ENCODE measurements at regions not wholly inside any gene's neighbourhood (a gene's known extent, or its start where the extent isn't known, plus 50 kb on each side); places are given as distances from the start of the nearest gene placed in this dataset.

DNA sequence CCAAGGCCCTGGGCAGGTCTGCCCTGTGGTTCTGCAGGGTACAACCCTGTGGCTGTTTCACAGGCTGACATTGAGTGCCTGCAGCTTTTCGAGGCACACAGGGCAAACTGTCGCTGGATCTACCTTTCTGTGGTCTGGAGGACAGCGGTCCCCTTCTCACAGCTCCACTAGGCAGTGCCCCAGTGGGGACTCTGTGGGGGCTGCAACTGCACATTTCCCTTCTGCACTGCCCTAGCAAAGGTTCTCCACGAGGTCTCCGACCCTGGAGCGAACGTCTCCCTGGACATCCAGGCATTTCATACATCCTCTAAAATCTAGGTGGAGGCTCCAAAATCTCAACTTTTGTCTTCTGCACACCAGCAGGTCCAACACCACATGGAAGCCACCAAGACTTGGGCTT lies 1645.2 kb upstream of the CDH6 start:
- H3K9me3 ChIP-seq (ENCODE audit: low read length) = no peaks in the 10 kb centered on the region
- H3K4me1 ChIP-seq (ENCODE audit: insufficient read depth, low read length) = no peaks in the 10 kb centered on the region
- H3K4me3 ChIP-seq (ENCODE audit: low read length) = no peak overlapping the region
- H3K36me3 ChIP-seq (ENCODE audit: insufficient read depth, low read length) = no peaks in the 10 kb centered on the region
- H2AFZ ChIP-seq (ENCODE audit: low read depth, low read length) = no peak overlapping the region
- no peaks in the 10 kb centered on the region for H3K27me3 ChIP-seq (ENCODE audit: insufficient read depth, low read length)

GRCh38 chr5:29547236-29547865 lies 1646.1 kb upstream of the CDH6 start:
- no peaks in the 10 kb centered on the region for H3K4me1 ChIP-seq (ENCODE audit: insufficient read depth, low read length)

DNA sequence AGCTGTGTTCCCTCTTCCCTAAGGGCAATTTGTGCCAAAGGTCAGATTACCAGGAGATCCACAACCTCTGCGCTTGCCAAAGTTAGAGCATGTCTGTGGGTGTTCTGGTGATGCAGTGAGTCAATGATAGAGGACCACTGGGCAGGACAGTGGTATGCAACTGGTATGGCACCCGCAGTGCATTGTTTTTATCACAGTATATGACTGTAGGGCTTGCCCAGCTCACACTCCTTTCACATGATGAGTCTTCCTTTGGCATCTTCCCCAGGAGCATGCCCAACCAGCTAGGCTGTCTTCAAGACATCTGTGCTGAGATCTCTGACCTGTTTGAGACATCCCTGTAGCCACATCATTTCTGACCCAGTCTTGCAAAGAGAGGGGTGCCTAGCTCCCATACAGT lies 1650.0 kb upstream of the CDH6 start:
- H2AFZ ChIP-seq (ENCODE audit: low read depth, low read length) = no peak overlapping the region
- no peaks in the 10 kb centered on the region for H3K4me1 ChIP-seq (ENCODE audit: insufficient read depth, low read length)
- no peak overlapping the region for H3K4me3 ChIP-seq (ENCODE audit: low read length)
- no peaks in the 10 kb centered on the region for H3K9me3 ChIP-seq (ENCODE audit: low read length)
- H3K36me3 ChIP-seq (ENCODE audit: insufficient read depth, low read length) = no peaks in the 10 kb centered on the region
- H3K27me3 ChIP-seq (ENCODE audit: insufficient read depth, low read length) = no peaks in the 10 kb centered on the region

More at GRCh38 chr5:29547236-29547865, 1646.1 kb upstream of the CDH6 start:
- Histone ChIP-seq H3K9me3 (ENCODE audit: low read length) (no peaks in the 10 kb centered on the region), H3K4me3 (ENCODE audit: low read length) (no peak overlapping the region), H3K36me3 (ENCODE audit: insufficient read depth, low read length) (no peaks in the 10 kb centered on the region), H2AFZ (ENCODE audit: low read depth, low read length) (no peak overlapping the region), H3K27me3 (ENCODE audit: insufficient read depth, low read length) (no peaks in the 10 kb centered on the region)

GRCh38 chr5:29524227-29524626 lies 1669.3 kb upstream of the CDH6 start:
- H2AFZ ChIP-seq (ENCODE audit: low read depth, low read length) = no peak overlapping the region
- no peak overlapping the region for H3K4me3 ChIP-seq (ENCODE audit: low read length)
- H3K36me3 ChIP-seq (ENCODE audit: insufficient read depth, low read length) = no peaks in the 10 kb centered on the region
- no peaks in the 10 kb centered on the region for H3K27me3 ChIP-seq (ENCODE audit: insufficient read depth, low read length)
- H3K4me1 ChIP-seq (ENCODE audit: insufficient read depth, low read length) = no peaks in the 10 kb centered on the region
- no peaks in the 10 kb centered on the region for H3K9me3 ChIP-seq (ENCODE audit: low read length)

DNA sequence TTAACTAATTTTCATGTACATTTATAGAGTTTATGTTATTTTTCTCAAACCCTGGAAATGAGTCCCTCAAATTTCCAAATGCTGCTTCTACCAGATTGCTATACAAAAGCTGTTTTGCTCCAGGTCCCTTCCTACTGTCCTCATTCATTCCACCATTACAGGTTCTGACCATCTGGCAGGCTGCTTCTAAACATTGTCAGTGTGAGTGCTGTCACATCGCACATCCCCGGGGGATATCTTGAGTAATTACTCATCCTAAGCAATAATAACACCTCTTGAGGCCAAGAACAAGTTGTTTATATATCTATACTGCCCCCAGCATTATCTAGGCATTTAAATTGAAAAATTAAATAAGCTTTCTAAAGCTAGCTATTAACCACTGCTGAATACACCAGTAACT lies 1675.3 kb upstream of the CDH6 start:
- Histone ChIP-seq H3K4me1 (ENCODE audit: insufficient read depth, low read length) (no peaks in the 10 kb centered on the region), H3K9me3 (ENCODE audit: low read length) (no peaks in the 10 kb centered on the region), H2AFZ (ENCODE audit: low read depth, low read length) (no peak overlapping the region), H3K27me3 (ENCODE audit: insufficient read depth, low read length) (no peaks in the 10 kb centered on the region), H3K4me3 (ENCODE audit: low read length) (no peak overlapping the region), H3K36me3 (ENCODE audit: insufficient read depth, low read length) (no peaks in the 10 kb centered on the region)

GRCh38 chr5:29516224-29516623 lies 1677.3 kb upstream of the CDH6 start:
- Histone ChIP-seq H3K9me3 (ENCODE audit: low read length) (no peaks in the 10 kb centered on the region), H3K4me1 (ENCODE audit: insufficient read depth, low read length) (no peaks in the 10 kb centered on the region), H3K36me3 (ENCODE audit: insufficient read depth, low read length) (no peaks in the 10 kb centered on the region), H3K27me3 (ENCODE audit: insufficient read depth, low read length) (no peaks in the 10 kb centered on the region), H3K4me3 (ENCODE audit: low read length) (no peak overlapping the region), H2AFZ (ENCODE audit: low read depth, low read length) (no peak overlapping the region)

DNA sequence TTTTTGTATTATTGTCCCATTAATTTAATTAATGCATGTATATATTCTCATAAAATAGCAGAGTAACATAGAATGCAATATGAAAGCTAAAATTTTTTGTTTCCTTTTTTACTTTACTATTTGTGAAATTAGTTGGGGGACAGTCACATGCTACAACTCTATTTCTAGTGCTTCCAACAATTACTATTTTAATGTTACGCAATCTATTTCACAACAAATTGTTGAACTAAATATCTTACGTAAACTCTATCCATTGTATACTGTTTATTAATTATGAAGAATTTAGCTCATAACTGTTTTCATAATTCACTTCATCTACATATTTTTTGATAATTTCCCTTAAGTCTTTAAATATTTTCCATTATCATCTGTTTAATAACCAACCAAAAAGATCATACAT lies 1685.4 kb upstream of the CDH6 start:
- Histone ChIP-seq H3K9me3 (ENCODE audit: low read length) (no peaks in the 10 kb centered on the region), H3K4me1 (ENCODE audit: insufficient read depth, low read length) (no peaks in the 10 kb centered on the region), H3K27me3 (ENCODE audit: insufficient read depth, low read length) (no peaks in the 10 kb centered on the region), H2AFZ (ENCODE audit: low read depth, low read length) (no peak overlapping the region), H3K4me3 (ENCODE audit: low read length) (no peak overlapping the region), H3K36me3 (ENCODE audit: insufficient read depth, low read length) (no peaks in the 10 kb centered on the region)

- no peaks in the 10 kb centered on the region for H3K4me1 ChIP-seq (ENCODE audit: insufficient read depth, low read length)
- no peak overlapping the region for H3K4me3 ChIP-seq (ENCODE audit: low read length)
- H2AFZ ChIP-seq (ENCODE audit: low read depth, low read length) = no peak overlapping the region
- H3K9me3 ChIP-seq (ENCODE audit: low read length) = no peaks in the 10 kb centered on the region
- no peaks in the 10 kb centered on the region for H3K36me3 ChIP-seq (ENCODE audit: insufficient read depth, low read length)
- no peaks in the 10 kb centered on the region for H3K27me3 ChIP-seq (ENCODE audit: insufficient read depth, low read length)
Measured at GRCh38 chr5:29504411-29504810, 1689.1 kb upstream of the CDH6 start.

GRCh38 chr5:29498860-29499259 lies 1694.6 kb upstream of the CDH6 start:
- H3K27me3 ChIP-seq (ENCODE audit: insufficient read depth, low read length) = no peaks in the 10 kb centered on the region
- no peak overlapping the region for H3K4me3 ChIP-seq (ENCODE audit: low read length)
- H3K36me3 ChIP-seq (ENCODE audit: insufficient read depth, low read length) = no peaks in the 10 kb centered on the region
- no peaks in the 10 kb centered on the region for H3K4me1 ChIP-seq (ENCODE audit: insufficient read depth, low read length)
- H2AFZ ChIP-seq (ENCODE audit: low read depth, low read length) = no peak overlapping the region
- H3K9me3 ChIP-seq (ENCODE audit: low read length) = no peaks in the 10 kb centered on the region

- H2AFZ ChIP-seq (ENCODE audit: low read depth, low read length) = no peak overlapping the region
- H3K36me3 ChIP-seq (ENCODE audit: insufficient read depth, low read length) = no peaks in the 10 kb centered on the region
- no peaks in the 10 kb centered on the region for H3K4me1 ChIP-seq (ENCODE audit: insufficient read depth, low read length)
- H3K9me3 ChIP-seq (ENCODE audit: low read length) = no peaks in the 10 kb centered on the region
- H3K4me3 ChIP-seq (ENCODE audit: low read length) = no peak overlapping the region
- H3K27me3 ChIP-seq (ENCODE audit: insufficient read depth, low read length) = no peaks in the 10 kb centered on the region
Measured at GRCh38 chr5:29498412-29498811, 1695.1 kb upstream of the CDH6 start.

DNA sequence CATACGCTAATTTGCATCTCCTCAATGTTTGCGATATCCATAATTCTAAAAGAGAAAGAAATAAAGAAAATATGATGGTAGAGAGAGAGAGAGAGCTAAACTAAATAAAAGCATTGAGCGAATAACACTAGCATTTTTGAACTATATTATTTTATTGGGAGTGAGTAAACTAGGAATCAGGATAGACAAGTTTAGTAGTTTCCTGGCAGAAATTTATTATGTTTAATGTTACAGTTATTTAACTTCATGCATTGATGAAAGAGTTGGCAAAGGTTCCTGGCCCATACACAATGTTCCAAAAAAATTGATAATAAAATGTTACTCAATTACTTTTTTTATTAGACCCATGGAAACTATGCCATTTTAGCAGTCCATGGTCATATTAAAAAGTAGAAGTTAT lies 1708.2 kb upstream of the CDH6 start:
- H3K36me3 ChIP-seq (ENCODE audit: insufficient read depth, low read length) = no peaks in the 10 kb centered on the region
- H3K4me3 ChIP-seq (ENCODE audit: low read length) = no peak overlapping the region
- no peaks in the 10 kb centered on the region for H3K9me3 ChIP-seq (ENCODE audit: low read length)
- H3K27me3 ChIP-seq (ENCODE audit: insufficient read depth, low read length) = no peaks in the 10 kb centered on the region
- H3K4me1 ChIP-seq (ENCODE audit: insufficient read depth, low read length) = no peaks in the 10 kb centered on the region
- H2AFZ ChIP-seq (ENCODE audit: low read depth, low read length) = no peak overlapping the region

DNA sequence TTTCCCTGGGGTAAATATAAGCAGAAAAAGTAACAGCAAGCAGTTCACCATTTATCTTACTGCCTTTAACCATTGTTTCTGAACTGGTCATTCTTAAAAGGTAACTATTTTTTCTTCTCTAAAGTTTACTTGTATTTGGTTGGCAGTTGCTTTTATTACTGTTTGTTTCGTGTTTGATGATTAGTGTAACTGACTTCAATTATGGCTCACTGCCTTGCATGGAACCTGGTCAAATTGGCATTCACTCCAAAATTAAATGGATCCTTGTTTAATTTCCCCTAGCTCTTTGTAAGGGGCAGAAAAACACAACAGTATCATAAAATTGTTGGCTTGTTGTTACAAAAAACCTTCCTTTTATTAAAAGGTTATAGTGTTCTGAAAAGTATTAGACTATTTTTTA lies 1723.9 kb upstream of the CDH6 start:
- Histone ChIP-seq H3K27me3 (ENCODE audit: insufficient read depth, low read length) (no peaks in the 10 kb centered on the region), H3K4me1 (ENCODE audit: insufficient read depth, low read length) (no peaks in the 10 kb centered on the region), H3K4me3 (ENCODE audit: low read length) (no peak overlapping the region), H3K36me3 (ENCODE audit: insufficient read depth, low read length) (no peaks in the 10 kb centered on the region), H3K9me3 (ENCODE audit: low read length) (no peaks in the 10 kb centered on the region), H2AFZ (ENCODE audit: low read depth, low read length) (no peak overlapping the region)

DNA sequence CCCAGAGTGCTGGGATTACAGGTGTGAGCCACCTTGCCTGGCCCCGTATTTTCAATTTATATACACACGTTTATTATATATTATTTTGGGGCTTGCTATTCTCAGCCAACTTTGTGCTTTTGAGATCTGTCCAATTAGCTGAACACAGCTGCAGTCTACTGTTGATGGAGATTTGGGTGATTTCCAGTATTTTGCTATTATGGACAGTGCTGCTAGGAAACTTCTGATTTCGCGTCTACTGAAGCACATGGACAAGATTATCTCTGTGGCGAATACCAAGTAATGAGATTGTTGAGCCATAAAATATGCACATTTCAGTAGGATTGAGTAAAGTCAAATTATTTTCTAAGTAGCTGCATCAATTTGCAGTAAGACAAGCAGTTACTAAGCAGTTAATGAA lies 1731.2 kb upstream of the CDH6 start:
- no peaks in the 10 kb centered on the region for H3K27me3 ChIP-seq (ENCODE audit: insufficient read depth, low read length)

DNA sequence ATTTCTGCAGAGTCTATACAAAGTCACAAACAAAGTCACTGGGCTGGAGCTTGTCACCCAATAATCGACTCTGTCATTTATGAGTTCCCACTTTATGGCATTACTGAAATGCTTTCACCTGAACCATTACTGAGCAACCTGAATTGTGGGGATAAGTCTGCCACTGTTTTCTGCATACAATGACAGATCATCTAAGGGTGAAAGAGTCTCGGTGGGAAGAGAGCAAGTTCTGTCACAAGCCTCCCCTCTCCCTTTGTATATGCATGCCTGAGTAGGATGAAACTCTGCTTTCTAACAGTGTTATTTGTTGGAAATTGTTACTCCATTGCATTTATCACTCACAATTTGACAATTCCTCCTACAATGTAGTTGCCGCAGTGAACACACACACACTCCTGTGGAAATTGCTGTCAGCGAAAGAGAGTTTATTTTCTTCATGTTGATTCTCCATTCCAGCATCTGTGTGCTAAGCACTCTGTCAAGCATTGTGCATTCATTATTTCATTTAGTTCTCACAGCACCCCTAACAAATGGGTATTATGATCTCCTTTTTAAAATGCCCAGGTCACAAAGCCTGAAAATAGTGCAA lies 1732.4 kb upstream of the CDH6 start:
- Histone ChIP-seq H3K36me3 (ENCODE audit: insufficient read depth, low read length) (no peaks in the 10 kb centered on the region), H3K4me1 (ENCODE audit: insufficient read depth, low read length) (no peaks in the 10 kb centered on the region), H3K9me3 (ENCODE audit: low read length) (no peaks in the 10 kb centered on the region), H3K4me3 (ENCODE audit: low read length) (no peak overlapping the region), H3K27me3 (ENCODE audit: insufficient read depth, low read length) (no peaks in the 10 kb centered on the region), H2AFZ (ENCODE audit: low read depth, low read length) (no peak overlapping the region)

More for the DNA sequence above, 1731.2 kb upstream of the CDH6 start:
- Histone ChIP-seq H3K9me3 (ENCODE audit: low read length) (no peaks in the 10 kb centered on the region), H3K36me3 (ENCODE audit: insufficient read depth, low read length) (no peaks in the 10 kb centered on the region), H3K4me3 (ENCODE audit: low read length) (no peak overlapping the region), H2AFZ (ENCODE audit: low read depth, low read length) (no peak overlapping the region), H3K4me1 (ENCODE audit: insufficient read depth, low read length) (no peaks in the 10 kb centered on the region)

Measured in neuron (in vitro differentiated cells).